ENCODE measurements at regions not wholly inside any gene's neighbourhood (a gene's known extent, or its start where the extent isn't known, plus 50 kb on each side); places are given as distances from the start of the nearest gene placed in this dataset.
A peak's percentile ranks its signal among the peaks of the same experiment; 100 is the strongest.
"Not testable (repeated sequence)": the region's sequence is repeated elsewhere in the genome, so short reads cannot be mapped to it uniquely, and the experiment has no call there.

DNA sequence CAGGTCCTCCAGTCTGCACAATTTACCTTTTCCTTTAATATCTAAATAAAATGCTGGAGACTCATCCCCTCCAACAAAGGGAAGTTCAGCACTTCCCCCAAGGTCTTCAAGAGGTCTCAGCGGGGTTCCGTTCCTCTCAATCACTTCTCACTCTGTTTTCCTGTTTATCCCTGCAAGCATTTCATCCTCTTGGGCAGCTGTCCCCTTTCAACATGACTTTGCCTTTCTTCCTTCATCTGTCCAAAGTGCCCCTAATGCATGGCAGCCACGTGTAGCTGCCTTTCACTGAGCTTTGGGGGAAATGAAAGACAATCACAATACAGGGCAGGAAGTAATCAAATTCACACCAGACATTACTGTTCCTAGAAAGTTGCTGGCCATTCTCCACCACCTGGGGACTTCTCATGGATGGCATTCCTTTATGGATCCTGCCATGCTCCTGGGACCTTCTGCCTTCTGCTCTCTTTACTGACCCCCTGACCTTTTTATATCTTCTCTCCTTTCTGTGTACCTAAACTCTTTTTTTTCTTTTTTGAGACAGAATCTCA is 79.7 kb upstream of the USP9X start:
- no peak for DNase-seq

GRCh38 chrX:41009850-41010846 is 75.1 kb upstream of the USP9X start:
- peak; percentile 93 for DNase-seq

DNA sequence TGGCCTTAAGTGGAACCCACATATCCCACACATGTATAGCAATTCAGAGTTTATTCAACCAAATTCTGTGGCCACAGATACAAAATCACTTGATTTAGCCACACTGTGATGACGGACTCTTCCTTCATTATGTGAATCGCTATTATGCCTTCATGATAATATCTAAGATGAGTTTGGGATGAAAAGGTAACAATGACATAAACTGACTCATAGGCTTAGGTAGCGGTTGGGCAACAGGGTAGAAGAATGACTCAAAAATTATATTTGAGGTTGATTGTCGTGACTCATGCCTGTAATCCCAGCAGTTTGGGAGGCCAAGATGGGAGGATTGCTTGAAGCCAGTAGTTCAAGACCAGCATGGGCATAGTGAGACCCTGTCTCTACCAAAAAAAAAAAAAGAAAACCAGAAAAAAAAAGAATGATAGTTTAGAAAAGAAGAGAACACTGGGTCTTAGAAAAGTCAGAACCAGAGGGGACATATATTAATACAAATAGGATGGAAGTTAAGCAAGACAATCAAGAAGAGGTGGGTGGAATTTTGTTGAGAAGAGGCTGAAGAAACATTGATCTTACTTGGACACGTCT is 70.4 kb upstream of the USP9X start:
- no peak for DNase-seq

DNA sequence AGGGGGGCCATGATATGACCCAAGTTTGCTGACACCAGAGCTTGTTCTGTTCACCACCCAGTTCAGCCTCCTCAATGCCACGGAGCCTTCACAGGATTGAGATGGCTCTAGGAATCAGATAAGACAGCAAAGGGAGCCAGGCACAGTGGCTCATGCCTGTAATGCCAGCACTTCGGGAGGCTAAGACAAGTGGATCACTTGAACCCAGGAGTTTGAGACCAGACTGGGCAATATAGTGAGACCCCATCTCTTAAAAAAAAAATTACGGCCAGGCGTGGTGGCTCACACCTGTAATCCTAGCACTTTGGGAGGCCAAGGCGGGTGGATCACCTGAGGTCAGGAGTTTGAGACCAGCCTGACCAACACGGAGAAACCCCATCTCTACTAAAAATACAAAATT is 67.5 kb upstream of the USP9X start:
- not testable (repeated sequence) for DNase-seq

GRCh38 chrX:41018391-41019040 is 66.7 kb upstream of the USP9X start:
- DNase-seq, result not testable (repeated sequence)

GRCh38 chrX:41019041-41019392 is 66.2 kb upstream of the USP9X start:
- no peak for DNase-seq

GRCh38 chrX:41022566-41022965 is 62.7 kb upstream of the USP9X start:
- no peak for DNase-seq

DNA sequence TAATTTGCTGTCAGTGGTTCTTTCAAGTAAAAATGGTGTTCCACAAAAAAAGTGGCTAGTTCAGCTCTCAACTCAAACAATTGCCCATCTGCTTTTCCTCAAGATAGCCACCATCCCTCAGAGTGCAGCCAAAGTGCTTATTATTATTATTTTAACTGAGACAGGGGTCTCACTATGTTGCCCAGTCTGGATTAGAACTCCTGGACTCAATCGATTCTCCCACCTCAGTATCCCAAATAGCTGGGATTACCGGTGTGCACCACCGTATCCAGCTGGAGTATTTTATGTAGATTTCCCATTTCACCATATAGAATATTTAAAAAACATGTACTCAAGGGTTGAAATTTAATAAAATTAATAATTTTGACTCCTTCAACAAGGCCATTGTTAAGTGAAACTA is 62.1 kb upstream of the USP9X start:
- no peak for DNase-seq

- not testable (repeated sequence) for DNase-seq
These were observed 60.9 kb upstream of the USP9X start for GRCh38 chrX:41024335-41024734.

DNA sequence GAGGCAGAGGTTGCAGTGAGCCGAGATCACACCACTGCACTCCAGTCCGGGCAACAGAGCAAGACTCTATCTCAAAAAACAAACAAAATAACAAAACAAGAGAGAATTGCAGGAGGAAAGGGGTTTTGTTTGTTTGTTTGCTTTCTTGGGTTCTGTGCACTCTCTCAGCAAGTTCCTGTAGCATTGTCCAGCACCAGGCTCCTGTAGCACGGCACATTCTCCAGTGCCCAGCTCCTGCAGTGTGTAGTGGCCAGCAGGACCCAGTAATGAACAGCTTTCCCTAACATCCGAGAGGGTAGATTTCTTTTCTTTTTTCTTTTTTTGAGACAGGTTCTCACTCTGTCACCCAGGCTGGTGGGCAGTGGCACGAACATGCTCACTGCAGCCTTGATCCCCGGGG is 60.5 kb upstream of the USP9X start:
- no peak for DNase-seq

DNA sequence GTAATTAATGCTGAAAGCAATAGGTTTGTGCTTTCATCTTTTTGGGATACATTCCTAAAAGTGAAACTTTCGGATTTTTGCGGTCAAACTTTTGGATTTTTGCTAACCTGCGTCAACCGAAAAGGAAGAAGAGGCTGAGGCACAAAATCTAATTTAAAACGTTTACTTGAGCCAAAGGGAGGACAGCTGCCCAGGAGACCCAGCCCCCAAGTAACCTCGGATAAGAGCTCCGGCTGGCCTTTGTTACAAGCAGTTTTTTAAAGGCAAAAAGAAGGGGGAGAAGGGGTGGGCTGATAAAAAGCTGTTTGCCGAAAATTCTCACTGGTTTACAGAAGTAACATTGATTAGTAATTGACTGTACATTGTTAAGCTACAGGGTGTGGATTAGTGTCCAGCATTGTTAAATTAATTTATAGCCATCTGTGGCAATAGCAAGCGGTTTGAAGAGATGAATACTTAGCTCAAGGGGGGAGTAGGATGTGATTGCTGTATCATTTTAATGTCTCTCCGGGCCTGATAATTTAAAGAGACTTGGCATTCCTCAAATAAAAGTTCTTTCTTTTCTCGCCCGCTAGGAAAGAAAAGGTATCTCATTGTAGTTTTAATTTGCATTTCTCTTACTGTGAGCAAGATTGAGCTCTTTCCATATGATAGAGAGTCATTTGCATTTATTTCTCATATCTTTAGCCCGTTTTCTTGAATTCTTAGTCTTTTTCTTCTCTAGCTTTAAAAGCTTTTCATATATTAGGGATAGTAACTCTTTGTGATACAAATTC is 59.1 kb upstream of the USP9X start:
- no peak for DNase-seq

- no peak for DNase-seq
These were observed 58.6 kb upstream of the USP9X start for GRCh38 chrX:41026702-41027078.

- DNase-seq, result no peak
These were observed 55.9 kb upstream of the USP9X start for GRCh38 chrX:41029332-41029731.

DNA sequence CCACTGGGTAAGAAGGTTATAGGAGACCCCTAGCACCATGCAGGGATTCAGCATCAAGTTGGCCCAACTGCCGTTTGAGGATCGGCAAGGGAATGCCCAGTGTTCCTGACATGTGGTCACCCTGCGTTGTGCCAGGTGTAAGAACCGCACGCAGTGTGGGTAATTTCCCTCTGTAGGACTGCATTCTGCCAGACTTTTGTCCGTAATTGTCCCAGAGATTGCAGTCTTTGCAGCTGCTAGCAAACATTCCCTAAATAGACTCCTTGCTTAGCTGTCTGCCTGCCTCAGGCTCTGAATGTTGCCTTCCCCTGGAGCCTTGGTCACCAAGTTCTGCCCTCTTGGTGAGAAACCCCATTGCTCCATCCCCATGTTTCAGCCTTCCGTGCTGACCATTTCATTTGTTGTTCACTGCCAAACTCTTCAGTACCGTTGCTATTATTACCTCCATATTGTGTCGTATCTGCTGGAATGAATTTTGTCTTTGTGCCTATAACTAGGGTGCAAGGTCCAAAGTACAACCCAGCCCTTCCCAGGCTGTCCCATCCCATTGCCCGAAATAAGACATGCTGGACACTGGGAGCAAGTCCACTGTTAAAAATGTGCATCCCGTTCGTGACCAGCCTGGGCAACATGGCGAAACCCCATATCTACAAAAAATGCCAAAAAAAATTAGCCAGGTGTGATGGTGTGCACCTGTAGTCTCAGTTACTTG is 53.8 kb upstream of the USP9X start:
- DNase-seq, result no peak

DNA sequence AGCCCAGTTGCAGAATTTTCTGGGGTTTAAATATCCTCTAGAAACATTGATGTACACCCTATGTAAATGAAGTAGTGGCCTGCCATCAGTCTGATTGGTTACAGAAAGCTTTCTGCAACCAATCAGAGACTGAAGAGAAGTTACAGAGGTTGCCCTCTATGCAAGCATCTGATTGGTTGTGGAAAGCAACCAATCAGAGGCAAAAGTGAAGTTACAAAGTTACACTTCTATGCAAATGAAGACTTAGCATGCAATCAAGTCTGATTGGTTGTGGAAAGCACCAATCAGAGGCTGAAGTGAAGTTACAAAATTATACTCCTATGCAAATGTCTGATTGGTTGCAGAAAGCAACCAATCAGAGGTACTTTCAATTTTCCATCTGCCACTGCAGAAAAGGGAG is 51.9 kb upstream of the USP9X start:
- DNase-seq, result no peak

- not testable (repeated sequence) for DNase-seq
These were observed 50.3 kb upstream of the USP9X start for GRCh38 chrX:41034902-41035301.
